HepG2 (cell line): ENCODE measurements at regions not wholly inside any gene's neighbourhood (a gene's known extent, or its start where the extent isn't known, plus 50 kb on each side); places are given as distances from the start of the nearest gene placed in this dataset.

Source experiments
- ATAC-seq: fragments of 200-7000 bp; cut with Tn5 transposase; 3 replicates; pipeline ENCODE4 v1.9.1; 2020; ENCODE audit warnings: mild to moderate bottlenecking, moderate library complexity
- BruUV-seq: library from RNA; stranded (reverse); fragments of 400-500 nt; replicated peaks from 2 replicates; lab custom pipeline; 2021; lab: Mats Ljungman, UMichigan
- CTCF ChIA-PET: fragments of 300-600 bp; formaldehyde crosslinking; extraction: SDS; loops from one replicate; lab custom pipeline; 2021; ENCODE audit warnings: low total read pairs, inconsistent platforms, low intra/inter-chr PET ratio; lab: Yijun Ruan, JAX
- POLR2A ChIA-PET: fragments of 350-600 bp; sonication (Branson Sonifier 250); formaldehyde crosslinking; loops from one replicate; lab custom pipeline; 2020; ENCODE audit warnings: antibody characterized with exemption, inconsistent platforms; lab: Yijun Ruan, JAX
- DNase-seq: peaks from one replicate; pipeline ENCODE4 v3.0.0-alpha.2; 2015; ENCODE audit warnings: low spot score
- FAIRE-seq: peaks from 3 replicates; lab custom pipeline; 2011; peaks lifted over from hg19 to GRCh38; lab: Jason Lieb, UNC
- H2AFZ ChIP-seq: one replicate; pipeline ENCODE4 v1.6.1; 2011; ENCODE audit warnings: low read length, inconsistent platforms
- H3K27ac ChIP-seq: fragments of 300-600 bp; 3 replicates; pipeline ENCODE4 v1.8.0; 2011; ENCODE audit warnings: mixed run types, mild to moderate bottlenecking, mixed read lengths, low read length, inconsistent platforms; ENCODE audit not compliant: insufficient read depth; ENCODE audit errors: extremely low read length
- H3K27me3 ChIP-seq, 2 experiments: fragments of 200-600 bp in 1 of 2; 2 replicates in 1 of 2; 3 replicates in 1 of 2; pipeline versions ENCODE4 v1.6.0 to v1.8.0; 2011; ENCODE audit warnings: low read length in 2 of 2, mild to moderate bottlenecking in 2 of 2, moderate library complexity in 2 of 2, inconsistent platforms in 1 of 2; ENCODE audit not compliant: insufficient read depth in 2 of 2, control insufficient read depth in 1 of 2
- H3K36me3 ChIP-seq, 2 experiments: fragments of 200-600 bp in 1 of 2; replicated peaks in 1 of 2; 2 replicates in 1 of 2; 3 replicates in 1 of 2; pipeline versions ENCODE4 v1.5.1 to v1.8.0; 2011; ENCODE audit warnings: low read length in 2 of 2, inconsistent platforms in 1 of 2; ENCODE audit not compliant: insufficient read depth in 2 of 2, control insufficient read depth in 1 of 2
- H3K4me1 ChIP-seq: 2 replicates; pipeline ENCODE4 v1.5.1; 2012; ENCODE audit warnings: low read length, inconsistent platforms; ENCODE audit not compliant: insufficient read depth
- H3K4me2 ChIP-seq: 2 replicates; pipeline ENCODE4 v1.6.0; 2011; ENCODE audit warnings: low read depth, low read length, inconsistent platforms
- H3K4me3 ChIP-seq, 3 experiments: fragments of 200-600 bp in 1 of 3; sonication (generic), shearing (Covaris generic) in 1 of 3; replicated peaks in 1 of 3; 2 replicates each; pipeline ENCODE4 v1.5.1; 2011 to 2016; ENCODE audit warnings: low read length in 3 of 3, inconsistent platforms in 2 of 3, low read depth in 2 of 3, mild to moderate bottlenecking in 2 of 3, control low read depth in 1 of 3, mixed read lengths in 1 of 3; ENCODE audit not compliant: insufficient read depth in 1 of 3
- H3K79me2 ChIP-seq: one replicate; pipeline ENCODE4 v1.6.1; 2011; ENCODE audit warnings: low read length, inconsistent platforms; ENCODE audit not compliant: insufficient read depth
- H3K9ac ChIP-seq: 2 replicates; pipeline ENCODE4 v1.6.0; 2011; ENCODE audit warnings: mild to moderate bottlenecking, low read depth, low read length, inconsistent platforms; ENCODE audit not compliant: insufficient read depth
- H3K9me3 ChIP-seq: 2 replicates; pipeline ENCODE4 v1.5.1; 2012; ENCODE audit warnings: mild to moderate bottlenecking, low read length
- H4K20me1 ChIP-seq: 2 replicates; pipeline ENCODE4 v1.6.0; 2011; ENCODE audit warnings: inconsistent platforms, mild to moderate bottlenecking, low read length, moderate library complexity; ENCODE audit not compliant: insufficient read depth
- ARID2 ChIP-seq: sonication (generic); formaldehyde crosslinking; IDR thresholded peaks from 2 replicates; pipeline ENCODE4 v1.8.1; 2022; ENCODE audit warnings: mild to moderate bottlenecking, missing genetic modification reagents, borderline replicate concordance
- HBP1 ChIP-seq: IDR thresholded peaks from 2 replicates; pipeline ENCODE4 v1.6.1; 2016; ENCODE audit warnings: low read depth, control low read depth
- MLXIP ChIP-seq: sonication (generic); formaldehyde crosslinking; IDR thresholded peaks from 2 replicates; pipeline ENCODE4 v1.9.0; 2021; ENCODE audit warnings: missing genetic modification reagents, borderline replicate concordance
- MYC ChIP-seq: sonication (generic); formaldehyde crosslinking; IDR thresholded peaks from 2 replicates; pipeline ENCODE4 v1.9.0; 2021; ENCODE audit warnings: missing genetic modification reagents, borderline replicate concordance
- NFATC3 ChIP-seq: sonication (generic); formaldehyde crosslinking; IDR thresholded peaks from 2 replicates; pipeline ENCODE4 v1.5.1; 2020; ENCODE audit warnings: mild to moderate bottlenecking, missing genetic modification reagents
- NR2F6 ChIP-seq, 2 experiments: IDR thresholded peaks; 2 replicates each; pipeline ENCODE4 v1.6.1; 2016; ENCODE audit warnings: antibody characterized with exemption in 1 of 2, mild to moderate bottlenecking in 1 of 2
- PCBP1 ChIP-seq: fragments of 200-400 bp; formaldehyde crosslinking; IDR thresholded peaks from 2 replicates; pipeline ENCODE4 v1.6.1; 2017; ENCODE audit warnings: mild to moderate bottlenecking, low read depth, low read length, borderline replicate concordance
- REL ChIP-seq: sonication (generic); formaldehyde crosslinking; conservative IDR thresholded peaks from 2 replicates; pipeline ENCODE4 v1.8.0; 2022; ENCODE audit warnings: mild to moderate bottlenecking, missing genetic modification reagents, moderate library complexity
- THYN1 ChIP-seq: sonication (generic); formaldehyde crosslinking; IDR thresholded peaks from 2 replicates; pipeline ENCODE4 v1.8.1; 2023; ENCODE audit warnings: low read depth, mild to moderate bottlenecking, moderate library complexity, missing genetic modification reagents, borderline replicate concordance
- ZNF12 ChIP-seq: sonication (generic); formaldehyde crosslinking; IDR thresholded peaks from 2 replicates; pipeline ENCODE4 v1.5.0; 2020; ENCODE audit warnings: missing genetic modification reagents
- WGBS: methylation state at CpG from one replicate; pipeline ENCODE4 v1.1.6; 2017; ENCODE audit warnings: low lambda C conversion rate; 5-methylcytosine and 5-hydroxymethylcytosine counted together
- in situ Hi-C: cut with HindIII; loops from 2 replicates; pipeline ENCODE4 v1.10.0; 2017; ENCODE audit warnings: low pct_unique_long_range_greater_than_20kb; ENCODE audit not compliant: extremely low pct_ligation_motif_present
- intact Hi-C: fragments of 100-400 bp; cut with micrococcal nuclease; formaldehyde crosslinking; loops from one replicate; pipeline ENCODE4 v1.10.0; 2022; ENCODE audit not compliant: unreplicated experiment

- Histone ChIP-seq H2AFZ (no peak overlapping the region), H3K9me3 (peaks cover 93% of the 10 kb centered on the region), H3K9ac (no peak overlapping the region), H3K27me3 (no peaks in the 10 kb centered on the region), H3K4me1 (no peaks in the 10 kb centered on the region), H3K36me3 (no peaks in the 10 kb centered on the region), H3K4me3 (no peak overlapping the region), H4K20me1 (no peaks in the 10 kb centered on the region), H3K27ac (no peak overlapping the region), H3K79me2 (no peaks in the 10 kb centered on the region), H3K4me2 (no peak overlapping the region)
- DNase-seq = no peak
- no TSS peak for BruUV-seq
- FAIRE-seq = no peak
- in situ Hi-C loops (no loop called here), intact Hi-C loops (no loop called here)
- 2% methylated on average over 3 of the region's 3 CpGs for WGBS
- CTCF ChIA-PET = no interaction called here
- no peak for ATAC-seq
- TF ChIP-seq PCBP1 (no peak), MYC (CRISPR knock-in tag) (no peak), REL (CRISPR knock-in tag) (no peak), HBP1 (CRISPR knock-in tag) (no peak), MLXIP (no peak), NFATC3 (CRISPR knock-in tag) (no peak), ZNF12 (no peak), NR2F6 (IDR thresholded peaks at IDR 0.05) (no peak), NR2F6 (CRISPR knock-in tag; IDR thresholded peaks at IDR 0.05) (no peak), THYN1 (CRISPR knock-in tag) (no peak), ARID2 (CRISPR knock-in tag) (no peak)
- POLR2A ChIA-PET = no interaction called here
Measured at GRCh38 chr2:180334514-180334913, 327.4 kb upstream of the CWC22 start.
